Smooth muscle cell (in vitro differentiated cells): ENCODE measurements at regions not wholly inside any gene's neighbourhood (a gene's known extent, or its start where the extent isn't known, plus 50 kb on each side); places are given as distances from the start of the nearest gene placed in this dataset.

Experiments
- DNase-seq: peaks from one replicate; lab custom pipeline; 2025; ENCODE audit not compliant: unreplicated experiment; lab: John Stamatoyannopoulos, UW
- H2AFZ ChIP-seq: fragments of 200-600 bp; sonication (generic); 2 replicates; pipeline ENCODE4 v1.6.0; 2016; ENCODE audit warnings: antibody characterized with exemption, low read depth, mild to moderate bottlenecking
- H3F3A ChIP-seq: fragments of 200-600 bp; sonication (generic); 2 replicates; pipeline ENCODE4 v1.6.0; 2017; ENCODE audit warnings: antibody characterized with exemption, low read depth
- H3K27ac ChIP-seq: fragments of 200-600 bp; sonication (generic); 2 replicates; pipeline ENCODE4 v1.5.1; 2016; ENCODE audit warnings: low read depth, mild to moderate bottlenecking
- H3K27me3 ChIP-seq: fragments of 200-600 bp; sonication (generic); 2 replicates; pipeline ENCODE4 v1.6.1; 2016; ENCODE audit warnings: low read depth, mild to moderate bottlenecking
- H3K36me3 ChIP-seq: fragments of 200-600 bp; sonication (generic); 2 replicates; pipeline ENCODE4 v1.5.1; 2016; ENCODE audit warnings: low read depth
- H3K4me1 ChIP-seq: fragments of 200-600 bp; sonication (generic); 2 replicates; pipeline ENCODE4 v1.5.1; 2016; ENCODE audit warnings: low read depth
- H3K4me2 ChIP-seq: fragments of 200-600 bp; sonication (generic); 2 replicates; pipeline ENCODE4 v1.6.0; 2016; ENCODE audit warnings: mild to moderate bottlenecking
- H3K4me3 ChIP-seq: fragments of 200-600 bp; sonication (generic); 2 replicates; pipeline ENCODE4 v1.5.1; 2016; ENCODE audit warnings: mild to moderate bottlenecking
- H3K79me2 ChIP-seq: fragments of 200-600 bp; sonication (generic); 2 replicates; pipeline ENCODE4 v1.6.0; 2016; ENCODE audit warnings: low read depth, mild to moderate bottlenecking
- H3K9ac ChIP-seq: fragments of 200-600 bp; sonication (generic); 2 replicates; pipeline ENCODE4 v1.6.0; 2016; ENCODE audit warnings: low read depth
- H3K9me3 ChIP-seq: fragments of 200-600 bp; sonication (generic); replicated peaks from 2 replicates; pipeline ENCODE4 v1.5.1; 2016; ENCODE audit warnings: low read depth
- H4K20me1 ChIP-seq: fragments of 200-600 bp; sonication (generic); 2 replicates; pipeline ENCODE4 v1.6.0; 2016; ENCODE audit warnings: low read depth
- CTCF ChIP-seq: fragments of 200-600 bp; sonication (generic); IDR thresholded peaks from 2 replicates; pipeline ENCODE4 v1.5.1; 2017; ENCODE audit warnings: borderline replicate concordance, mild to moderate bottlenecking, antibody characterized with exemption; ENCODE audit not compliant: insufficient read depth, poor library complexity, severe bottlenecking
- WGBS: methylation state at CpG from one replicate; pipeline ENCODE4 v1.1.7; 2016; ENCODE audit warnings: low lambda C conversion rate; 5-methylcytosine and 5-hydroxymethylcytosine counted together

- no peaks in the 10 kb centered on the region for H3K36me3 ChIP-seq
- 91% methylated on average over 3 of the region's 3 CpGs for whole genome bisulfite sequencing
- H3K4me2 ChIP-seq: no peak overlapping the region
- no peak overlapping the region for H3K9ac ChIP-seq
- no peak for DNase-seq
- no peaks in the 10 kb centered on the region for H3K9me3 ChIP-seq
- H3K4me3 ChIP-seq: no peak overlapping the region
- TF ChIP-seq CTCF: no peak
- no peaks in the 10 kb centered on the region for H4K20me1 ChIP-seq
- no peaks in the 10 kb centered on the region for H3K4me1 ChIP-seq
- H3K27ac ChIP-seq: no peak overlapping the region
- H3K79me2 ChIP-seq: no peaks in the 10 kb centered on the region
- H2AFZ ChIP-seq: no peak overlapping the region
- no peaks in the 10 kb centered on the region for H3K27me3 ChIP-seq
- H3F3A ChIP-seq: no peaks in the 10 kb centered on the region
Observed at GRCh38 chr6:48743738-48744137, 632.7 kb upstream of the PTCHD4 start.

DNA sequence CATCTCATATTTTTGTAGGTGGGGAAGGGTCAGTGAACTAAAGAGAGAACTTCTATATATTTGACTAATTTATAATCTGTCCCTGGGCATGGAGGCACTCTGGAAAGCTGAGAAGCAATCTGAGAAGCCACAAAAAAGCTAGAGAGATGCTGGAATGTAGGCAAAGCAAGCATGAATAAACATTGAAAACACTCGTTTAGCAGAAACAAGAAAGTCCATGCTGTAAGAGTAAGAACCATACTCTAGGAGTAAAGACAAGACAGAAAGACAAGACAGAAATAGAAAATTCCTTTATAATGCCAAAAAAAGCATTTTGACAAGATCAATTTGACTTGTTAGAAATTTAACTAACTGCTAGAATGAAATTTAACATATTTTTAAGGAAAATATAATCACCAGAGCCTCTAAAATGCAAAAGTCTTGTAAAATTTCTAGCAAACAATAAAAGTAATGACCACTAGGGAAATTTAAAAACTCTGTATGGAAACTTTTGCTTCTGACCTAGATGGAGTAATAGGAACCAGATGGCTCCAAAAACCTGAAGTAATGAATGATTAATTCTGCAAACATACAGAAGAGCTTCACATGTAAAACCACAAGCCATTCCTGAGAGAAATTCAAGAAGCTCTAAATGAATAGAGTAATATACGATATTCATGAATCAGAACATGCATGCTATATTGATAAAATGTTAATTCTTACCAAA lies 625.7 kb upstream of the PTCHD4 start:
- H2AFZ ChIP-seq: peak overlapping the region; percentile 38
- H4K20me1 ChIP-seq: no peaks in the 10 kb centered on the region
- H3K36me3 ChIP-seq: no peaks in the 10 kb centered on the region
- H3K27me3 ChIP-seq: no peaks in the 10 kb centered on the region
- DNase-seq: no peak
- H3K4me3 ChIP-seq: no peak overlapping the region
- peak overlapping the region; percentile 83 for H3K27ac ChIP-seq
- H3K4me1 ChIP-seq: peaks cover 8% of the 10 kb centered on the region
- no peak for TF ChIP-seq CTCF
- H3K9ac ChIP-seq: no peak overlapping the region
- peak overlapping the region; percentile 65 for H3K4me2 ChIP-seq
- no peaks in the 10 kb centered on the region for H3F3A ChIP-seq
- no peaks in the 10 kb centered on the region for H3K79me2 ChIP-seq
- WGBS: 40% methylated on average over 2 of the region's 2 CpGs
- no peaks in the 10 kb centered on the region for H3K9me3 ChIP-seq

GRCh38 chr6:48735846-48736245 lies 624.8 kb upstream of the PTCHD4 start:
- Histone ChIP-seq H3K4me1 (peaks cover 8% of the 10 kb centered on the region), H3K79me2 (no peaks in the 10 kb centered on the region), H3K9ac (no peak overlapping the region), H3K9me3 (no peaks in the 10 kb centered on the region), H3K4me2 (peak overlapping the region; percentile 65), H3F3A (no peaks in the 10 kb centered on the region), H2AFZ (no peak overlapping the region), H3K36me3 (no peaks in the 10 kb centered on the region), H3K4me3 (no peak overlapping the region), H3K27ac (peak overlapping the region; percentile 83), H4K20me1 (no peaks in the 10 kb centered on the region), H3K27me3 (no peaks in the 10 kb centered on the region)
- 88% methylated on average over 1 of the region's 1 CpG for WGBS
- DNase-seq: no peak
- no peak for TF ChIP-seq CTCF

- H3K4me3 ChIP-seq: no peak overlapping the region
- TF ChIP-seq CTCF: no peak
- H3K4me1 ChIP-seq: peaks cover 8% of the 10 kb centered on the region
- no peaks in the 10 kb centered on the region for H3F3A ChIP-seq
- H3K9ac ChIP-seq: no peak overlapping the region
- H2AFZ ChIP-seq: no peak overlapping the region
- no peak overlapping the region for H3K4me2 ChIP-seq
- H3K36me3 ChIP-seq: no peaks in the 10 kb centered on the region
- DNase-seq: no peak
- 64% methylated on average over 1 of the region's 1 CpG for WGBS
- H3K27ac ChIP-seq: peak overlapping the region; percentile 16
- no peaks in the 10 kb centered on the region for H3K79me2 ChIP-seq
- H3K27me3 ChIP-seq: no peaks in the 10 kb centered on the region
- H3K9me3 ChIP-seq: no peaks in the 10 kb centered on the region
- H4K20me1 ChIP-seq: no peaks in the 10 kb centered on the region
Observed at GRCh38 chr6:48733581-48733980, 622.6 kb upstream of the PTCHD4 start.
